Right ventricle myocardium superior (tissue), 1 donor: ENCODE measurements at regions not wholly inside any gene's neighbourhood (a gene's known extent, or its start where the extent isn't known, plus 50 kb on each side); places are given as distances from the start of the nearest gene placed in this dataset.

ENCODE experiments used
- ATAC-seq: fragments of 200-7000 bp; cut with Tn5 transposase; one replicate; pipeline ENCODE4 v1.9.1; 2020; ENCODE audit warnings: mild to moderate bottlenecking; ENCODE audit not compliant: poor library complexity
- DNase-seq: peaks from one replicate; pipeline ENCODE4 v3.0.0-alpha.2; 2020
- intact Hi-C: fragments of 100-400 bp; cut with DNase I; formaldehyde crosslinking; loops from one replicate; pipeline ENCODE4 v1.11.2; 2022
- donor health status: DM: no; HTN: yes; CAD: no; lungs with severe emphysema.

DNA sequence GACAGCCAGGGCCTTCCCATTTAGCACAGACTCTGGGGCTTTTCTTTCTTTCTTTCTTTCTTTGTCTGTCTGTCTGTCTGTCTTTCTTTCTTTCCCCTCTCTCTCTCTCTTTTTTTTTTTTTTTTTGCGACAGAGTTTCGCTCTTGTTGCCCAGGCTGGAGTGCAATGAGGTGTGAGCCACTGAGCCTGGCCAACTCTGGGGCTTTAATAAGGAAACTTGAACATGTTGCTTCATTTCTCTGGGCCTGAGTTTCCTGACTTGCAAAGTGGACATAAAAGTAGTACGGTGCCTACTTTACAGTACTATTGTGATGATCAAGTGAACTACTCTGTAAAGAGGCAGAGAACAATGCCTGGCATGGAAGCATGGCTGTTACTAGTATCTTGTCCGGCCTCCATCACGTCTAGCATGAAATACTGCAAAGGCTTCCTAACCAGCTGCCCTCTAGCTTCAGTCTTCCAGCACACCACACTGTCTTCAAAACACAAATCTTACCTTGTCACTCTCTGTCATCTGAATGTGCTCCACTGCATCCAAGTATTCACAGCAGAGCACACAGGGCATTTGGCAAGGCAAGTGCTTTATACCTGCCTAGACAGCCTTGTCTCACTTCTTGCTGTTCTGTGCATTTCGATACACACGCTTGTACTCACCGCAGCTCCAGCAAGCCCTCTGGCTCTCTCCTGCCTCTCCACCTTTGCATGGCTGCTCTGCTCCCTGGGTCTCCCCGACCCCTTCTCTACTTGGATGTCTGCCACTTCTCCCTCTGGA is 96.7 kb downstream of the IRF2BPL start:
- intact Hi-C loops, result no loop called here
- ATAC-seq, result no peak
- no peak for DNase-seq

DNA sequence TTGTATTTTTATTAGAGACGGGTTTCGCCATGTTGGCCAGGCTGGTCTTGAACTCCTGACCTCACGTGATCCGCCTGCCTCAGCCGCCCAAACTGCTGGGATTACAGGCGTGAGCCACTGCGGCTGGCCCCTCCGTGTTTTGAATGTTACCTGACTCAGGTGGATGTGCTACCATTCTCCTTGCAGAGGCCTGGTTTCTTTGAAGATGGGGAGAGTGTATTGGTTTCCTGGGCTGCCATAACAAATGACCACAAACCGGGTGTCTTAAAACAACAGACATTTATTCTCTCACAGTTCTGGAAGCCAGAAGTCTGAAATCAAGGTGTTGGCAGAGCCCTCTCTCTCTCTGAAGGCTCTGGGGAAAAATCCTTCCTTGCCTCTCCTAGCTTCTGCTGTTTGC is 98.0 kb downstream of the IRF2BPL start:
- DNase-seq (no peak), ATAC-seq (no peak)
- intact Hi-C loops, result no loop called here

DNA sequence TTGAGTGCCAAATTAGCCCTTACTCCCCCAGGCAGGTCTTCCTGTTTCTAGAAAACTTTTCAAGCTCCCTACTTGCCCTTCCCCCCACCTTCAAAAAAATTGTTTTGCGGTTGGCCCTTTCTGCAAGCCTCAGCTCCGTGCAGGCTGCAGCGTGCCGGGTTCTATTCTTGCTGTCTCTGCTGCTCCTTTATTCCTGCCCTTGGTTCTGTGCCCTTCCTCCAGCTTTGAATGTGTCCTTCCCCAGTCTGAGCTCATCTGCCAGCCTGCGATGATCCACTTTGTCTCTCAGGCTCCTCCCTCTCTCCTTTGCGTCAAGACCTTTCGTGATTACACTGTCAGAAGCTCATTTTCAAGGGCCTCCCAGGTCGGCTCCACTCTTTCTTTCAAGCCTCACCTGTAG is 98.6 kb downstream of the IRF2BPL start:
- DNase-seq, result peak; percentile 59
- peak; percentile 26 for ATAC-seq
- intact Hi-C loops, result no loop called here

DNA sequence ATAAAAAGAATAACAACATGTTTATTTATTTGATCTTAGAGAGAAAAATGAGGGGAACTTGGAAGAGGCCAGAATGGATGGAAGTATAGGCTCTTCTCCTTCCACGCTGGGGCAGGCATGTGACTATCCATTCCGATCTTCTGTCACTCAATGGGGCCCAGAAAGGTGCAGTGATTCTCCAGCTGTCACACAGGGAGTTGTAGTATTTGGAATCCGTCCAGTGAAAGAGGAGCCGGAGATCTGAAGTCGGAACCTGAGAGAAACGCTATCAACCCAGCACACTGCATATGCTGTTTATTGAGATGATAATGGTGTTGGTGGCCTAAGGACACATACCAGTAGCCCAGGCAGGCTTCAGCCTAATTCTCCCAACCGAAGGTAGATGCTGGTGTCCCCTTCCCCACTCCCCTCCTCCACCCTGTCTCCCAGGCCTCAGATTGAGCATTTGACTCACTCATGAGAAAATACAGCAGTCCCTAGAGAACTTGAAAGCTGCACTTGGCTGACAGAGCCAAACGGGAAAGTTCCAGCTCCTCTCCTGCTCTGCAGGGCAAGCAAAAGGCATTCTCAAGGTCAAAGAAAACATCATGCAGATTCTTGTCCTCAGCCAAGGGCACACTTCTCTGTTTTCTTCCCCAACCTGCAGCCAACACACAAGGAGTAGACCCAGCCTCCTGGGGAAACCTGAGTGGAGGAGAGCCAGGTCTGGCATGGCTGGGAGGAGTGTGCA is 100.4 kb downstream of the IRF2BPL start:
- ATAC-seq (no peak), DNase-seq (no peak)
- intact Hi-C loops, result no loop called here

DNA sequence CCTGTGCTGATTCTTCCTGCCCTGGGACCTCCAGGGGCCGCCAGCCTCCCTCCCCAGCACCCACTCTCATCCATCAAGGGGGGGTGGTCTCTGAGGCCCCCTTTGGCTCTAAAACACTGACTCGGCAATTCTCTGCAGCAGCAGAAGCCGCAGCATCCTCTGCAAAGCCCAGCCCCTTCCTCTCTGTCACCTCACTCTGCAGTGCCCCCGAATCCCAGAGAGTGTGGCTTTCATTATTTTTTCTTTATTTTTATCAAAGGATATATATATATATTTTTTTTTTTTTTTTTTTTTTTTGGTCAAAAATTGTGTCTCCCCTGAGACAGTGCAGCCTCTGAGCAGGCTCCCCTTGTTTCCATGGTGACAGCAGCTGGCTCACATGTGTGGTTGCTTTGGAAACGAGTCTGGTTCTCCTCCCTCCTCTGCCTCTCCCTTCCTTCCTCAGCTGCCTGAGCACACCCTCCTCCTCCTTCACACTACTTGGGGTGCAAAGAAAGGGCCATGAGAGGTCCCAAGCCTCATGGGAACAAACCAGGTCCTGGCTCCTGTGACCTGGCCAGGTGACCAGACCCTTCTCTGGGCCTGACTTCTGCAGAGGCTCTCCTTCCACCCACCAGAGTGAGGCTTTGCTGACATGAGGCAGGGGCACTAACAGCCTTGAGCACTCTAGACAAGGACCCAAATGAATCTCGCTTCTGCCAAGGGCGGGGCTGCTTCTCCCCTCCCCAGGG is 100.5 kb downstream of the LRRC74A start:
- intact Hi-C loops, result no loop called here
- ATAC-seq, result peak; percentile 74
- peak; percentile 79 for DNase-seq

DNA sequence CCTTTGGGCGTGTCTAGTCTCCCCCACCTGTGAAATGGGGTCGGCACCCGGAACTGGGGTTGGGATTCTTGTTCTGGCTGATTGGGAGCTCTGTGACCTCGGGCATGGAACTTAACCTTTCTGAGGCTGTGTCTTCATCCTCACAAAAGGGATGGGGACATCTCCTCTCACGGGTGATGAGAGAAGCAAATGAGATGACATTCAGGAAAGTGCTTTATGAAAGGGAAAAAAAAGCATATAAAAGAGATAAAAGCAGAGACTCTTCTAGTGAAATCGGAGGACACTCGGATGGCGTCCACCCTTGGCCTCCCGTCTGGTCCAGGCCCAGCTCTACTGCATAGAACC is 98.9 kb downstream of the LRRC74A start:
- DNase-seq (no peak), ATAC-seq (no peak)
- intact Hi-C loops, result no loop called here

DNA sequence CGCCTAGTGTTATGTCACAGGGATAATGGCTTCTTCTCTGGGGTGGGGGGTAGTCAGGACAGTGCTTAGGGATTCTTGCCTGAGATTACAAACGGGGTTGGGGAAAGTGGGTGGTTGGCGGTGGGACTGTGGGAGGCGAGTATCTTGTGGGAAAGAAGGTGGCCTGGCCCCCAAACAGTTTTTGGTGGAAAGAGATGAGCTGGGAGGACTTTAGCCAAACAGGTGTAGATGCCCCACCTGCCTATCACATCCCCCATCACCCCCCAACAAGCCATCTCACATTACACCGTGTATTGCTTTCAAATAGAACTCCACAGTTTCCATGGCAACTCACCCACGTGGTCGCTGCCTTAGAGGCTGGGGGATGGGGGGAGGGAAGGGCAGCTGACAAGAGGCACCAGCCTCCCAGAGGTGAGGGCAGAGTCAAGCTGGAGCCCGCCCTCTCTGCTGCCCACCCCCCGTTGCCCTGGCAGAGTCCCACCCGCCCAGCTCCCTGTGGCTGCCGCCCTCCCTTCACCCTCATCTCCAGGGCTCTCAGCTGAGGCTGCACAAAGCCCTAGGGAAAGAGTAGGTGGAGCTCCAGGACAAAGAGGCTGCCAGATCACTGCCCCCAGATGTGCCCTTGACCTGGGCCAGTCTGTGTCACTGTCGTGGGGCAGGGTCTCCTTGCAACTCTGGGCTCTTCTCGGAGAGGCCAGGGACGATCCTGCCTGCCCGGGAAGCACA is 98.3 kb downstream of the LRRC74A start:
- ATAC-seq (no peak), DNase-seq (no peak)
- intact Hi-C loops, result no loop called here

DNA sequence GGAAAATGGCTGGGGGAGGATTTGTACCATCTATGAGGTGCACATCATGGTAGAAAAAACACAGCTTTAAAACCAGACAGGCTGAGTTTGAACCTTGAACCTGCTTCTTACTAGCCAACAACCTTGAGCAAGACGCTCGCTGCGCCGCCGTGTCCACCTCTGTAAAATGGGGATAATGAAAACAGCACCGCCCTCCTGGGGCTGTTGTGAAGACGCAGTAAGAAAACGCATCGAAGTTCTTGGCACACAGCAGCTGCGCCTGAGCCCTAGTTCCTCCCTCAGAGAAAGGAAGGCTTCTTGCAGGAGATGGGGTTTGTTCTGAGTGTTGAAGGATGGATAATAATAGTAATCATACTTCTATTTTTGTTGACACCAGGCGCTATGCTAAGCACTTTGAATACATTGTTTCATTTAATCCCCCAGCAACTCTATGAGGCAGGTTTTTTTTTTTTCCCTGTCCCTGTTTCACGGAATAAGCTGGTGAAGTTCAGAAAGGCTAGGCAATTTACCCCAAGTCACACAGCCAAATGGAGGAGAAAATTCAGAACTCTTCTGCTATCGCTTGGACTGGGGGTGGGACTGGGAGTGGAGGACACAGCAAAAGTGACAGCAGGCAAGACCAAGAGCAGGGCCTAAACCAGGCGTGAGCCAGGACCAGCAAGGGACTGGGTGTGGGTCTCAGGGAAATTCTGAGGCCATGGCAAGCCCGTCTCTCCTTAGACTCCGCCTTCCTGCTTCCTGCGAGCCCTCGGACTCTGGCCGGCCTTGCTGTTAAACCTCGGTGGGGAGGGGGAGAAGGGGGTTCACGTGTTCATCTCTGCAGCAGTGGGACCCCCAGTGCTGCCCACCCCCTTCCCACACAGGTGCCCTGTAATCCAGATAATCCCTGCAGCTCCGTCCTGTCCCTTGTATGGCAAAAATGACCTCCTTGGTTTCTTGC is 97.5 kb downstream of the LRRC74A start:
- DNase-seq (no peak), ATAC-seq (no peak)
- intact Hi-C loops, result no loop called here

DNA sequence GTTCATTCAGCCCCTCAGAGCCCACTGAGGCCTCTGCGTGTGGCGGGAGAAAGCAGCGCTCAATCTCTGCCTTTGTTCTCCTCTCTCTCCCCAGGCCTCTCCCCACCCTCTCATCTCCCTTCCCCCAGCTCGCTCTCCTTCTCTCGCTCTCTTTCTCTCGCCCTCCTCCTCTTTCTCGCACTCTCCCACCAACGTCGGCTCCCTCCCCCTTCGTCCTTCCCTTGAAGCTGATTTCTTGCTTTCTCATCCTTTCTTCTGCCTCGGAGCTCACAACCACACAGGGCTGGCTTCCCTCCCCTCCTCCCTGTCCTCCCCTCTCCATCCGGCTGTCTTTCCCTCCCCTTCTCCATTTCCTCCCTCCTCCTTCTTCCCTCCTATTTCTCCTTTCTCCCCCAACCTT is 96.4 kb downstream of the LRRC74A start:
- intact Hi-C loops, result no loop called here
- ATAC-seq (no peak), DNase-seq (no peak)

DNA sequence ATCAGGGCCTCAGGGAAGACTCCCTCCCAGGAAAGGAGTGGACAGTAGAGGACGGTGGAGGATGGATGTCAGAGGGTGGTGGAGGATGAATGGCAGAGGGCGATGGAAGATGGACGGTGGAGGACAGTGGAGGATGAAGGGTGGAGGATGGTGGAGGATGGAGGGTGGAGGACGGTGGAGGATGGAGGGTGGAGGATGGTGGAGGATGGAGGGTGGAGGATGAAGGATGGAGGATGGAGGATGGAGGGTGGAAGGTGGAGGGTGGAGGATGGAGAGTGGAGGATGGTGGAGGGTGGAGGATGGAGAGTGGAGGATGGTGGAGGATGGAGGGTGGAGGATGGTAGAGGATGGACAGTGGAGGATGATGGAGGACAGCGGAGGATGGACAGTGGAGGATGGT is 95.9 kb downstream of the LRRC74A start:
- intact Hi-C loops, result no loop called here
- ATAC-seq, result no peak

DNA sequence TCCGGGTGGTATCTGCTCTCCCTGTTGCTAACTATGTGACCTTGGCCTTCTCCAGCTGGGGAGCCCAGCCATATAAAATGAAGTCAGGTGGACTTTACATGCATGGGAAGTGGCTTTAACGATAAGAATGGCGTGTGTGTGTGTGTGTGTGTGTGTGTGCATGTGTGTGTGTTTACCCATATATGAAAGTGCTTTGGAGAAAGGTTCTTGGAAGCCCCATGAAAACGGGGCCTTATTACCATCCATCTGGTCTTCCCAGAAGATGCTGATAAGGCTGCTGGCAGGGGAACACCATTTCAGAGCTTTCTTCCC is 94.8 kb downstream of the LRRC74A start:
- DNase-seq (no peak), ATAC-seq (no peak)
- intact Hi-C loops, result no loop called here

More for the DNA sequence above, 95.9 kb downstream of the LRRC74A start:
- DNase-seq, result no peak

DNA sequence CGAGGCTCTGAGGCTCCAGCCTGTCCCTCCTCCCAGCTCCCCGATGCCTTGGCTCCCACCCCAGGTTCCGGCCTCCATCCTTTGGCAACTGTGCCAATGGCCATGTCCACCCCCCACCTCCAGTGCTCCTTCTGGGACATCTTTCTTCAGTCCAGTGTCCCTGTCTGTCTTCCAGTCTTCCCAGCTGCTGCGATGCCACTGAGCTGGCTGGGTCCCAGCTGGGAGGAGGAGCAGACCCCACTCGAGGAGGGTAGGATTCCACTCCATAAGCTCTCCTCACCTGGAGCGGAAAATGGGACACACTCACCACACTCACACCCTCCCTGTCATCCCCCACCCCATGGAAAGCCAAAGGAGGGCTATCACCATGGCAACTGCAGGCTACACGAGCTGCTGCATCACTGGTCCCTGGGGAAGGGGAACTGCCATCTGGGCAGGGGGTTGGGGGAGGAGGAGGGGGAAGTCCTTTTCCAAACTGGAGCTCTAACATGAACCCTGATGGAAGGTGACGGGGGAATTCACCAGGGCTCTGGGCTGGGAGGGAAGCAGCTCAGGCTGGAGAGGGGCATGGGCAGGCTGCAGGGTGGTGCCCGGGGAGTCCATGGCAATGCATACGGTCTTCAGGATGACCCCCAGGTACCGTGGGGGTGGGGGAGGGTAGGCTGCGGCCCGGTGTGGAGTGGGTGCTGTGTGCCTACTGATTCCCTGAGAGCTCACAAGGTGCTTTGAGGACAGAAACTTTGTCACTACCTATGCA is 94.3 kb downstream of the LRRC74A start:
- ATAC-seq (no peak), DNase-seq (peak; percentile 69)
- intact Hi-C loops, result no loop called here

DNA sequence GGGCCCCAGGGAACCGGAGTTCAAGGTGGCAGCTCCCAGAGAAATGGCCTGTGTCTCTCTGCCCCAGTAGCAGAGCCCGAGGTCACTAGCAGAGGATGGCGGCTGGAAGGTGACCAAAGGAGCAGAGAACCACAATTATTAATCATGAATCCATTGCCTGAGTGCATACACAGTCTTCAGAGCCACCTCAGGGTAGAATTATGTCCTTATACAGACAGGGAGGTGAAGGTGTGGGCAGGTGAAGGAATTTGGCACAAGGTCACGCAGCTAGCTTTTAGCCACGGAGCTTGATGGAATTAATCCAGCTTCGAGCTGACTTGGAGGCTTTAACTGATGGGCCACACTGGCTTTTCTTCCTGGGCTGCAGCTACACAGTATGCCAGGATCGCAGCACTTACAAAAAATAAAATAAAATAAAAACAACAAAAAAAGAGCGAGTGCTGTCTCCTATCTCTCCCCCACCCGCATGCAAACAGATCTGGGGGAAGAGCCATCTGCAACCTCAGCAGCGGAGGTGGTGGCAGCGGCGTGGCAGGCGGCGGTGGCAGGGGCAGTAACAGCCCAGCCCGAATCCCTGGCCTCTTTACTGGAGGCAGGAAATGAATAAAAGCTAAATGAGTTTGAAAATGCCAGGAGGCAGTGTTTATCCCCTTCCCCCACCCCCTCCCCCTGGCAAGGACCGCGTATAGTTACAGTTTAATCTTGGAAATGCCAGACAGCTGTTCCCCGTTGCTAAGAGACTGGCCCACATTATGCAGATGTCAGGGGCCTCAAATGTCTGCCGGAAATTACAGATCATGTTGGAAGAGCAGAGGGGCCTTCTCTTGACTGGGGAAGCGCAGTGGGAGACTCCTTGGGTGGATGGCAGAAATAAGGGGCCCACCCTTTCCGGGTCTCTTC is 93.5 kb downstream of the LRRC74A start:
- ATAC-seq (peak; percentile 1), DNase-seq (peak; percentile 56)
- intact Hi-C loops, result loop anchor here (2.0 to 5.0 kb wide), 2 partner anchors 37 to 108 kb away; partner anchors contain the start of gene IRF2BPL
